ENCODE measurements at regions not wholly inside any gene's neighbourhood (a gene's known extent, or its start where the extent isn't known, plus 50 kb on each side); places are given as distances from the start of the nearest gene placed in this dataset.

DNA sequence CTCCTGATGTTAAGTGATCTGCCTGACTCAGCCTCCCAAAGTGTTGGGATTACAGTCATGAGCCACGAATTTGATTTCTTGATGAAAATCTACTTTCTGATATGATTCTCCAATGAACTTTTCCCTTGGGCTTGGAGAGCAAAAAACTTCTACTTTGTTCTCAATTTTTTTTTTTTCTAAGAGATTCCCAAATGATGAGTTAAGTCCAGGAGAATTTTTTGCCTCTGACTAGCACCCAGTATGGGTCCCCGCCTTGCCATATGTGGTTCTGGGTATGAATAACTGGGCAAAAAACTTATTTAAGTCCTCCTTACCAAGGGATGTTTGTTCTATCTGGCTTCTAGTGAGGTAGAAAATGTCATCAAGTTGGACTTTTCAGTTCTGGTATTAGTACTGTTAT is 147.9 kb upstream of the LYZL1 start:
- peak; percentile 90 for DNase-seq (ENCODE audit: insufficient read length, low spot score, missing footprints)
- peak overlapping the region; percentile 88 for H3K27ac ChIP-seq (ENCODE audit: low read depth, low read length)
- H3K4me3 ChIP-seq (ENCODE audit: insufficient read depth, low read length) = no peak overlapping the region
- TF ChIP-seq, protein P1, sequence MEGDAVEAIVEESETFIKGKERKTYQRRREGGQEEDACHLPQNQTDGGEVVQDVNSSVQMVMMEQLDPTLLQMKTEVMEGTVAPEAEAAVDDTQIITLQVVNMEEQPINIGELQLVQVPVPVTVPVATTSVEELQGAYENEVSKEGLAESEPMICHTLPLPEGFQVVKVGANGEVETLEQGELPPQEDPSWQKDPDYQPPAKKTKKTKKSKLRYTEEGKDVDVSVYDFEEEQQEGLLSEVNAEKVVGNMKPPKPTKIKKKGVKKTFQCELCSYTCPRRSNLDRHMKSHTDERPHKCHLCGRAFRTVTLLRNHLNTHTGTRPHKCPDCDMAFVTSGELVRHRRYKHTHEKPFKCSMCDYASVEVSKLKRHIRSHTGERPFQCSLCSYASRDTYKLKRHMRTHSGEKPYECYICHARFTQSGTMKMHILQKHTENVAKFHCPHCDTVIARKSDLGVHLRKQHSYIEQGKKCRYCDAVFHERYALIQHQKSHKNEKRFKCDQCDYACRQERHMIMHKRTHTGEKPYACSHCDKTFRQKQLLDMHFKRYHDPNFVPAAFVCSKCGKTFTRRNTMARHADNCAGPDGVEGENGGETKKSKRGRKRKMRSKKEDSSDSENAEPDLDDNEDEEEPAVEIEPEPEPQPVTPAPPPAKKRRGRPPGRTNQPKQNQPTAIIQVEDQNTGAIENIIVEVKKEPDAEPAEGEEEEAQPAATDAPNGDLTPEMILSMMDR (IDR thresholded peaks at IDR 0.05; ENCODE audit: extremely low read depth, low read depth, low read length) = no peak
- no peaks in the 10 kb centered on the region for H3K27me3 ChIP-seq (ENCODE audit: insufficient read depth, low read length)
- H4K20me1 ChIP-seq (ENCODE audit: insufficient read depth, low read length) = no peaks in the 10 kb centered on the region
- H3K9me3 ChIP-seq (ENCODE audit: low read depth, low read length) = no peaks in the 10 kb centered on the region
- H3K4me1 ChIP-seq (ENCODE audit: insufficient read depth, low read length) = peaks cover 17% of the 10 kb centered on the region
- H3K36me3 ChIP-seq (ENCODE audit: insufficient read depth, low read length) = no peaks in the 10 kb centered on the region
- H3K4me2 ChIP-seq (ENCODE audit: insufficient read depth, low read length) = peak overlapping the region; percentile 49
- H3K79me2 ChIP-seq (ENCODE audit: insufficient read depth, low read length) = no peaks in the 10 kb centered on the region
- H2AFZ ChIP-seq (ENCODE audit: low read length) = no peak overlapping the region

DNA sequence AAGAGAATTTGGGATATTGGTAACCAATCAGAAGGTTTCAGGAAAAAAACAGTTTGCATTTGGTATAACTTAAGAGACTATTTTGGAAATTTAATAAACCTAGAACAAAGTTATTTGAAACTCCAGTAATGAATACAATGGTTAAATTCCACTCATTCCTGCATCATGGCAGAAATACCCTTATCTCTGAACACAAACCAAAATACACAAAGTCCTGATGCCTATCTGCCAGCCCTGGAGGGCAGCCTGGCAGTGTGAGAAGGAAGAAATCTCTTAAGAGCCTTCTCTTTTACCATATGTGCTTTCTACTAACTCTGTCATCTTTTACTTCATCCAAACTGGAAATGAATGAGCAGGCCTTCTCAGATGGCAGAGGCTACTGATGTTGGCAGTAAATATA is 147.1 kb upstream of the LYZL1 start:
- TF ChIP-seq, protein P1 (IDR thresholded peaks at IDR 0.05; ENCODE audit: extremely low read depth, low read depth, low read length) = no peak
- Histone ChIP-seq H3K27me3 (ENCODE audit: insufficient read depth, low read length) (no peaks in the 10 kb centered on the region), H2AFZ (ENCODE audit: low read length) (no peak overlapping the region), H3K4me1 (ENCODE audit: insufficient read depth, low read length) (peaks cover 17% of the 10 kb centered on the region), H3K79me2 (ENCODE audit: insufficient read depth, low read length) (no peaks in the 10 kb centered on the region), H3K27ac (ENCODE audit: low read depth, low read length) (peak overlapping the region; percentile 88), H3K9me3 (ENCODE audit: low read depth, low read length) (no peaks in the 10 kb centered on the region), H4K20me1 (ENCODE audit: insufficient read depth, low read length) (no peaks in the 10 kb centered on the region), H3K36me3 (ENCODE audit: insufficient read depth, low read length) (no peaks in the 10 kb centered on the region), H3K4me3 (ENCODE audit: insufficient read depth, low read length) (no peak overlapping the region), H3K4me2 (ENCODE audit: insufficient read depth, low read length) (peak overlapping the region; percentile 49)
- DNase-seq (ENCODE audit: insufficient read length, low spot score, missing footprints) = peak; percentile 85

DNA sequence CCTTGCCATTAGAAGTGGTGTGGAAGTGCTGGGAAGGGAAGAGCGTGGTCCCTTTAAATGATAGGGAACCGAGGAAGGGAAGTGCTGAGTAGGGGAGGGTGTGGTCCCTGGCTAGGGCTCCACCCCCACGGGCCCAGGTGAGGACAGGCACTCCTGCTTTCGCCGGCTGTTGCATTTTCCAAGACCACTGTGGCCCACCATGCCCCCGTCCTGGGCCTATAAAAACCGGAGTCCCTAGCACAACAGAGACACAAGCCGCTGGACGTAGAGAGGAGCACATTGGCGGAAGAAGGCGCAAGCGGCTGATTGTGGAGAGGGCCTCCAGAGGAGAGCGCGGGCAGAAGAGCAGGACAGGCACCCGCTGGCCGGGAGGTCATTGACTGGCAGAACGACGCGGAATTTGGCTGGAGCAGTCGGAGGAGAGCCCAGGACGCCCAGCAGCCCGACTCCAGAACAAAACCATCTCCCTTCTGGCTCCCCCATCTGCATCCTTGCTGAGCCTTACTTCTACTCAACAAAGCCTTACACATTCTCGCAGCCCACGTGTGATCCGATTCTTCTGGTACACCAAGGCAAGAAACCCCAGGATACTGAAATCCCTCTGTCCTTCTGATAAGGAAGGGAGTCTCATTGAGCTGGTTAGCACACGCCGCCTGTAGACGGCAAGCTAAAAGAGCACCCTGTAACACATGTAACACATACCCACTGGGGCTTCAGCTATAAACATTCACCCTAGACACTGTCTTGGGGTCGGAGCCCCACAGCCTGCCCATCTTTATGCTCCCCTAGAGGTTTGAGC is 146.2 kb upstream of the LYZL1 start:
- TF ChIP-seq, protein P1 (IDR thresholded peaks at IDR 0.05; ENCODE audit: extremely low read depth, low read depth, low read length) = no peak
- Histone ChIP-seq H3K4me1 (ENCODE audit: insufficient read depth, low read length) (peaks cover 17% of the 10 kb centered on the region), H3K27me3 (ENCODE audit: insufficient read depth, low read length) (no peaks in the 10 kb centered on the region), H3K4me3 (ENCODE audit: insufficient read depth, low read length) (no peak overlapping the region), H3K79me2 (ENCODE audit: insufficient read depth, low read length) (no peaks in the 10 kb centered on the region), H3K9me3 (ENCODE audit: low read depth, low read length) (no peaks in the 10 kb centered on the region), H2AFZ (ENCODE audit: low read length) (peak overlapping the region; percentile 12), H3K36me3 (ENCODE audit: insufficient read depth, low read length) (no peaks in the 10 kb centered on the region), H3K4me2 (ENCODE audit: insufficient read depth, low read length) (no peak overlapping the region), H3K27ac (ENCODE audit: low read depth, low read length) (peak overlapping the region; percentile 88), H4K20me1 (ENCODE audit: insufficient read depth, low read length) (no peaks in the 10 kb centered on the region)
- no peak for DNase-seq (ENCODE audit: insufficient read length, low spot score, missing footprints)

DNA sequence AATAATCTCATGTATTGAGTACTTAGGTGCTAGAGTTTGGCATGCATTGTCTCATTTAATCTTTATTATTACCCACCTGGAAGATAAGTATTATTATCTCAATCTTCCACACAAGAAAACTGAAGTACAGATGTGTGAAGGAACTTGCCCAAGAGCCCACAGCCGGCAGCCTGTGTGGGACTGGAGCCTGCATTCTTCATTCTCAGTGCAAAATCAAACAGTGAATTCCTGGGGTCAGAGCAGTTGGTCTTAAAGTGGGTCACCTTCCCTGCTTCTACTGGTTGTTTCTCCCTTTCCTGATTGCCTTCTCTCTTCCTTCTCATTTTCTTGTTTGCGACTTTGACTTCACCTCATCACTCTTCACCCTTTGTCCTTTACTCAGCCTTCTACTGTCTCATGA is 144.7 kb upstream of the LYZL1 start:
- H2AFZ ChIP-seq (ENCODE audit: low read length) = peak overlapping the region; percentile 38
- no peaks in the 10 kb centered on the region for H3K27me3 ChIP-seq (ENCODE audit: insufficient read depth, low read length)
- no peaks in the 10 kb centered on the region for H3K9me3 ChIP-seq (ENCODE audit: low read depth, low read length)
- H3K36me3 ChIP-seq (ENCODE audit: insufficient read depth, low read length) = no peaks in the 10 kb centered on the region
- no peak overlapping the region for H3K4me3 ChIP-seq (ENCODE audit: insufficient read depth, low read length)
- no peaks in the 10 kb centered on the region for H4K20me1 ChIP-seq (ENCODE audit: insufficient read depth, low read length)
- H3K79me2 ChIP-seq (ENCODE audit: insufficient read depth, low read length) = no peaks in the 10 kb centered on the region
- peaks cover 17% of the 10 kb centered on the region for H3K4me1 ChIP-seq (ENCODE audit: insufficient read depth, low read length)
- no peak overlapping the region for H3K27ac ChIP-seq (ENCODE audit: low read depth, low read length)
- TF ChIP-seq, protein P1 (IDR thresholded peaks at IDR 0.05; ENCODE audit: extremely low read depth, low read depth, low read length) = no peak
- H3K4me2 ChIP-seq (ENCODE audit: insufficient read depth, low read length) = no peak overlapping the region
- DNase-seq (ENCODE audit: insufficient read length, low spot score, missing footprints) = peak; percentile 36

Data from osteoblast (primary cell).